Ishikawa (cell line): ENCODE measurements at regions not wholly inside any gene's neighbourhood (a gene's known extent, or its start where the extent isn't known, plus 50 kb on each side); places are given as distances from the start of the nearest gene placed in this dataset.

Experiments
- CREB1 ChIP-seq: IDR thresholded peaks from 2 replicates; pipeline ENCODE4 v1.6.1; 2012; ENCODE audit warnings: low read depth
- EGR1 ChIP-seq: IDR thresholded peaks from 2 replicates; pipeline ENCODE4 v1.6.1; 2012
- EP300 ChIP-seq: IDR thresholded peaks from 2 replicates; pipeline ENCODE4 v1.6.1; 2012; ENCODE audit warnings: borderline replicate concordance
- FOXM1 ChIP-seq: IDR thresholded peaks from 2 replicates; pipeline ENCODE4 v1.6.1; 2012; ENCODE audit warnings: low read depth, borderline replicate concordance
- RAD21 ChIP-seq: IDR thresholded peaks from 2 replicates; pipeline ENCODE4 v1.6.1; 2012; ENCODE audit warnings: low read depth
- TAF1 ChIP-seq: IDR thresholded peaks from 2 replicates; pipeline ENCODE4 v1.6.1; 2012; ENCODE audit warnings: low read depth, mild to moderate bottlenecking
- TCF12 ChIP-seq: IDR thresholded peaks from 2 replicates; pipeline ENCODE4 v1.6.1; 2012; ENCODE audit warnings: low read depth
- TEAD4 ChIP-seq: IDR thresholded peaks from 2 replicates; pipeline ENCODE4 v1.6.1; 2012
- YY1 ChIP-seq: IDR thresholded peaks from 2 replicates; pipeline ENCODE4 v1.6.1; 2012; ENCODE audit warnings: low read depth
- TF ChIP-seq, protein P1 (sequence below): IDR thresholded peaks from 2 replicates; pipeline ENCODE4 v1.6.1; 2012; ENCODE audit warnings: low read depth, mild to moderate bottlenecking
- TF ChIP-seq, protein P2 (sequence below): IDR thresholded peaks from 2 replicates; pipeline ENCODE4 v1.6.1; 2012
- TF ChIP-seq, protein P3 (sequence below): IDR thresholded peaks from 2 replicates; pipeline ENCODE4 v1.6.1; 2012

DNA sequence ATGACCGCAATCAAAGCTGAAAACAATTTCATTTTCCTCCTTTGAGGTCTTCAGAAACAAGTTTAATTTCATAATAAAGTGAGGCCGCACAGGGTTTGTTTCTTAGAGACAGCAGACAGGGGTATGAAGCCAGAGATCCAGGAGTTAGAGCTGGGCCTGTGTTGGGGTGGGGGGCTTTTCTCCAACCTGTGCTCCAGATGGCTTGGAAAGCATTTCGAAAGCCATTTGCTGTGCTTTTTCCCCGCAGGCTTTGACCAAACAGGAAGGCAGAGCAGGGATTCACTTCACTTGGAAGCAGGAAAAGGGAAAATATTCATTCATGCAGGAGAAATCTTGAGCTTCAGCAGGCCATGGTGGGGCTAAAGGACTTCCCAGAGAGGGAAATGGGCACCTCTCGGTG is 617.4 kb downstream of the SOX6 start:
- TF ChIP-seq, protein P1, sequence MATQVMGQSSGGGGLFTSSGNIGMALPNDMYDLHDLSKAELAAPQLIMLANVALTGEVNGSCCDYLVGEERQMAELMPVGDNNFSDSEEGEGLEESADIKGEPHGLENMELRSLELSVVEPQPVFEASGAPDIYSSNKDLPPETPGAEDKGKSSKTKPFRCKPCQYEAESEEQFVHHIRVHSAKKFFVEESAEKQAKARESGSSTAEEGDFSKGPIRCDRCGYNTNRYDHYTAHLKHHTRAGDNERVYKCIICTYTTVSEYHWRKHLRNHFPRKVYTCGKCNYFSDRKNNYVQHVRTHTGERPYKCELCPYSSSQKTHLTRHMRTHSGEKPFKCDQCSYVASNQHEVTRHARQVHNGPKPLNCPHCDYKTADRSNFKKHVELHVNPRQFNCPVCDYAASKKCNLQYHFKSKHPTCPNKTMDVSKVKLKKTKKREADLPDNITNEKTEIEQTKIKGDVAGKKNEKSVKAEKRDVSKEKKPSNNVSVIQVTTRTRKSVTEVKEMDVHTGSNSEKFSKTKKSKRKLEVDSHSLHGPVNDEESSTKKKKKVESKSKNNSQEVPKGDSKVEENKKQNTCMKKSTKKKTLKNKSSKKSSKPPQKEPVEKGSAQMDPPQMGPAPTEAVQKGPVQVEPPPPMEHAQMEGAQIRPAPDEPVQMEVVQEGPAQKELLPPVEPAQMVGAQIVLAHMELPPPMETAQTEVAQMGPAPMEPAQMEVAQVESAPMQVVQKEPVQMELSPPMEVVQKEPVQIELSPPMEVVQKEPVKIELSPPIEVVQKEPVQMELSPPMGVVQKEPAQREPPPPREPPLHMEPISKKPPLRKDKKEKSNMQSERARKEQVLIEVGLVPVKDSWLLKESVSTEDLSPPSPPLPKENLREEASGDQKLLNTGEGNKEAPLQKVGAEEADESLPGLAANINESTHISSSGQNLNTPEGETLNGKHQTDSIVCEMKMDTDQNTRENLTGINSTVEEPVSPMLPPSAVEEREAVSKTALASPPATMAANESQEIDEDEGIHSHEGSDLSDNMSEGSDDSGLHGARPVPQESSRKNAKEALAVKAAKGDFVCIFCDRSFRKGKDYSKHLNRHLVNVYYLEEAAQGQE, result no peak
- TF ChIP-seq FOXM1, result no peak
- TF ChIP-seq, protein P2, sequence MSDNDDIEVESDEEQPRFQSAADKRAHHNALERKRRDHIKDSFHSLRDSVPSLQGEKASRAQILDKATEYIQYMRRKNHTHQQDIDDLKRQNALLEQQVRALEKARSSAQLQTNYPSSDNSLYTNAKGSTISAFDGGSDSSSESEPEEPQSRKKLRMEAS, result no peak
- no peak for TF ChIP-seq RAD21
- no peak for TF ChIP-seq TCF12
- TF ChIP-seq EP300, result no peak
- TF ChIP-seq, protein P3, sequence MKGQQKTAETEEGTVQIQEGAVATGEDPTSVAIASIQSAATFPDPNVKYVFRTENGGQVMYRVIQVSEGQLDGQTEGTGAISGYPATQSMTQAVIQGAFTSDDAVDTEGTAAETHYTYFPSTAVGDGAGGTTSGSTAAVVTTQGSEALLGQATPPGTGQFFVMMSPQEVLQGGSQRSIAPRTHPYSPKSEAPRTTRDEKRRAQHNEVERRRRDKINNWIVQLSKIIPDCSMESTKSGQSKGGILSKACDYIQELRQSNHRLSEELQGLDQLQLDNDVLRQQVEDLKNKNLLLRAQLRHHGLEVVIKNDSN, result no peak
- no peak for TF ChIP-seq YY1
- no peak for TF ChIP-seq EGR1
- no peak for TF ChIP-seq TAF1
- TF ChIP-seq TEAD4, result no peak
- no peak for TF ChIP-seq CREB1
